Heart right ventricle (tissue), 16 donors: ENCODE measurements at regions not wholly inside any gene's neighbourhood (a gene's known extent, or its start where the extent isn't known, plus 50 kb on each side); places are given as distances from the start of the nearest gene placed in this dataset.

ENCODE experiments used
- ATAC-seq, 8 donors: fragments of 200-7000 bp; cut with Tn5 transposase; one replicate each; pipeline ENCODE4 v1.9.1; 2020; ENCODE audit warnings: mild to moderate bottlenecking in 8 of 8, moderate library complexity in 8 of 8, moderate number of reproducible peaks in 1 of 8
- DNase-seq, 2 donors: peaks; one replicate each; pipeline ENCODE4 v3.0.0-alpha.2; 2020
- H3K27ac ChIP-seq, 10 donors: fragments of 200-600 bp; sonication (generic) in 2 of 10; one replicate each; pipeline versions ENCODE4 v1.5.0 to v1.8.0; 2020 to 2022; ENCODE audit warnings: mild to moderate bottlenecking in 3 of 10
- H3K27me3 ChIP-seq, 7 donors: fragments of 200-600 bp; one replicate each; pipeline ENCODE4 v1.8.0; 2021 to 2022; ENCODE audit warnings: mild to moderate bottlenecking in 2 of 7
- H3K36me3 ChIP-seq, 9 donors: fragments of 200-600 bp; sonication (generic) in 1 of 9; one replicate each; pipeline versions ENCODE4 v1.5.0 to v1.8.0; 2020 to 2022; ENCODE audit warnings: mild to moderate bottlenecking in 2 of 9
- H3K4me1 ChIP-seq, 9 donors: fragments of 200-600 bp; sonication (generic) in 1 of 9; one replicate each; pipeline versions ENCODE4 v1.5.0 to v1.8.0; 2020 to 2022; ENCODE audit warnings: mild to moderate bottlenecking in 4 of 9
- H3K4me3 ChIP-seq, 10 donors: fragments of 200-600 bp; sonication (generic) in 2 of 10; one replicate each; pipeline versions ENCODE4 v1.5.0 to v1.8.0; 2020 to 2022; ENCODE audit warnings: mild to moderate bottlenecking in 7 of 10, moderate library complexity in 2 of 10
- H3K9me3 ChIP-seq, 11 donors: fragments of 200-600 bp in 10 of 11; sonication (generic) in 2 of 11; one replicate each; pipeline versions ENCODE4 v1.5.0 to v1.8.0; 2013 to 2022; ENCODE audit warnings: mild to moderate bottlenecking in 2 of 11, control low read depth in 1 of 11, moderate library complexity in 1 of 11
- WGBS, 2 donors: extraction: QIAGEN DNeasy Blood & Tissue Kit; methylation state at CpG; one replicate each; pipeline ENCODE4 v1.1.7; 2013; ENCODE audit warnings: inconsistent platforms in 1 of 2; 5-methylcytosine and 5-hydroxymethylcytosine counted together
- intact Hi-C, 10 donors: fragments of 100-400 bp; cut with DNase I; formaldehyde crosslinking; loops; one replicate each; pipeline versions ENCODE4 v1.11.1 to v1.14.2; 2022
- TF ChIP-seq, protein P1 (sequence below), 9 donors: fragments of 200-600 bp; sonication (generic) in 2 of 9; IDR thresholded peaks; one replicate each; pipeline versions ENCODE4 v1.5.0 to v1.8.0; 2021 to 2022; ENCODE audit warnings: antibody characterized with exemption in 9 of 9, mild to moderate bottlenecking in 5 of 9, moderate library complexity in 1 of 9
- donor health status: Arrhythmogenic right ventricular cardiomyopathy.
- donor health status: ischemic (EF 13 %, LVEDD 7.1; RV severe dilation, severe dysfunction).
- donor health status: healthy with polysubstance abuse.
- donor health status: DM: no; HTN: yes; CAD: no.
- donor health status: DM: no; HTN: no; CAD: no.
- donor health status: ischemic (EF 25% LVEDD 6.9; RV normal size, moderate dysfunction).
- donor health status: ischemic (EF 25% LVEDD 5.7; RV mildly dilated, moderate dysfunction).
- donor health status: healthy.
- donor health status: DM: yes; HTN: yes; CAD: no.
- donor health status: Ischemic cardiomyopathy.
- donor health status: ischemic (EF 35%, LVEDD 5.7; RV mildly dilated, moderate dysfunction).
- donor health status: nonischemic (EF 11% LVEDD 7.7; RV severe dilation, severe dysfunction).
- donor health status: DM: yes; HTN: yes; CAD: no.
- donor health status: PGD.
- donor health status: ischemic (EF 29% LVEDD 5.4; RV normal size, mild dysfunction).
- donor health status: nonischemic (EF 23%, LVEDD 6.1; RV moderate dilation, normal function).

DNA sequence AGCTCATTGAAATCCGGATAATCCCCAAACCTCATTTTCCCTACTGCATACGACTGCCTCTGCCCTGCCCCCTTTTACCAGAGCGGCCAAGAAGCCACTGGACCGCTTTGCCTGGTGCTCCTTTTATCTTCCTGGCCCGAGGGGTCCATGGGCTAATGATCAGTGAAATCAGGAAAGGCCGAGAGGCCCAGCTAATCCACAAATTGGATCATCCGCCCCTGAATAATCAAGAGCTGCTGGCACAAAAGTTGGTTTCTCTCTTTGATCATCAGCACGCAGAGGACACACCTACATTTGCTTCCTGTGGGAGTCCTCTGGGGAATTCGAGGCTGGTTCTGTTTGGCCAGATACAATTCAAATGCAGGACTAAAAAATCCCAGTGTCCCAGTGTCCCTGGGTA is 144.5 kb downstream of the INSIG2 start:
- no peak for ATAC-seq
- H3K27ac ChIP-seq = no peak overlapping the region
- H3K9me3 ChIP-seq = no peaks in the 10 kb centered on the region
- peaks cover 0 to 88% (median 57%) of the 10 kb centered on the region in 7 donors for H3K27me3 ChIP-seq
- H3K4me3 ChIP-seq = no peak overlapping the region
- intact Hi-C loops = loop anchor here in 1 of 10 donors (5.0 kb wide), 1 partner anchor 350 kb away; no protein-coding TSS in a partner anchor
- 35 to 39% methylated on average over 9 of the region's 9 CpGs for WGBS, 2 donors
- TF ChIP-seq, protein P1, sequence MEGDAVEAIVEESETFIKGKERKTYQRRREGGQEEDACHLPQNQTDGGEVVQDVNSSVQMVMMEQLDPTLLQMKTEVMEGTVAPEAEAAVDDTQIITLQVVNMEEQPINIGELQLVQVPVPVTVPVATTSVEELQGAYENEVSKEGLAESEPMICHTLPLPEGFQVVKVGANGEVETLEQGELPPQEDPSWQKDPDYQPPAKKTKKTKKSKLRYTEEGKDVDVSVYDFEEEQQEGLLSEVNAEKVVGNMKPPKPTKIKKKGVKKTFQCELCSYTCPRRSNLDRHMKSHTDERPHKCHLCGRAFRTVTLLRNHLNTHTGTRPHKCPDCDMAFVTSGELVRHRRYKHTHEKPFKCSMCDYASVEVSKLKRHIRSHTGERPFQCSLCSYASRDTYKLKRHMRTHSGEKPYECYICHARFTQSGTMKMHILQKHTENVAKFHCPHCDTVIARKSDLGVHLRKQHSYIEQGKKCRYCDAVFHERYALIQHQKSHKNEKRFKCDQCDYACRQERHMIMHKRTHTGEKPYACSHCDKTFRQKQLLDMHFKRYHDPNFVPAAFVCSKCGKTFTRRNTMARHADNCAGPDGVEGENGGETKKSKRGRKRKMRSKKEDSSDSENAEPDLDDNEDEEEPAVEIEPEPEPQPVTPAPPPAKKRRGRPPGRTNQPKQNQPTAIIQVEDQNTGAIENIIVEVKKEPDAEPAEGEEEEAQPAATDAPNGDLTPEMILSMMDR (IDR thresholded peaks at IDR 0.05) = no peak
- no peaks in the 10 kb centered on the region for H3K4me1 ChIP-seq
- no peak for DNase-seq
- no peaks in the 10 kb centered on the region for H3K36me3 ChIP-seq

DNA sequence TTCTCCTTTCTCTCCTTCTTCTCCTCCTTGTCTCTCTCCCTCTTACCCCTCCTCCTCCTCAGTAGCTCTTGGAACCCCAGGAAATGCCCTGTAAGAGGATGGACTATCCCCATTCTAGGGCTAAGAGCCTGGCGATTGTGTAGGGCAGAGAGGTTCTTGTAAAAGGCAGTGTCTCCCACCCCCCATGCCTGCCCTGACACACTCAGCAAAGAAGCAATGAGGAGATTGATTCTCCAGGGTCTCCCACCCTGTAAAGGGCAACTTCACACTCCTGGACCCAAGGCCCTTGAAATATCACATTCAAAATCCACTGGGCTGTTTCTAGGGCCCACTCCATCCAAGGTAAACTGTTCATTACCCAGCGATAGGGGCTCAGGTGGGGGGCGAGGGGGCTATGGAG is 144.1 kb downstream of the INSIG2 start:
- DNase-seq (no peak), ATAC-seq (no peak)
- Histone ChIP-seq H3K27me3 (peaks cover 0 to 88% (median 57%) of the 10 kb centered on the region in 7 donors), H3K27ac (no peak overlapping the region), H3K9me3 (no peaks in the 10 kb centered on the region), H3K4me1 (no peaks in the 10 kb centered on the region), H3K4me3 (no peak overlapping the region), H3K36me3 (no peaks in the 10 kb centered on the region)
- TF ChIP-seq, protein P1 (IDR thresholded peaks at IDR 0.05) = no peak
- intact Hi-C loops = loop anchor here in 1 of 10 donors (5.0 kb wide), 1 partner anchor 350 kb away; no protein-coding TSS in a partner anchor
- 67 to 89% methylated on average over 3 of the region's 3 CpGs for WGBS, 2 donors

DNA sequence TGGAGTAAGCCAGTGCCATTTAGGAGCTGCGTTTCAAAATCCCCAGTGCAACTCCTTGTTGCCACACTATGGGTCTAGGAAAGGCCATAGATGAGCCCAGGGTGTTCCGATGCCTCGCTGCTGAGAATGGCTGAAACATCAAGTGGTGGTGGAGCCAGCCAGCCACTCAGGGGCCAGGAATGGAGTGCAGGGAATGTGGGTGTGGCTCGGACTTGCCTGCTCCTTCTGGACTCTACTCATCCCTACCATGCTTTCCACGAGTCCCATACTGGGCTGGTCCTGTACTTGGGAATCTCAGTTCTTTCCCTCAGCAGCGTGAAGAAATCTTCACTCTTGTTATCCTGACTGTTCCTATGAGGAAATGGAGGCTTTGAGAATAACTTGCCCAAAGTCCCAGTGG is 143.5 kb downstream of the INSIG2 start:
- Histone ChIP-seq H3K27me3 (peaks cover 0 to 86% (median 57%) of the 10 kb centered on the region in 7 donors), H3K4me3 (no peak overlapping the region), H3K4me1 (no peaks in the 10 kb centered on the region), H3K36me3 (no peaks in the 10 kb centered on the region), H3K27ac (no peak overlapping the region), H3K9me3 (no peaks in the 10 kb centered on the region)
- TF ChIP-seq, protein P1 (IDR thresholded peaks at IDR 0.05) = no peak
- DNase-seq (no peak), ATAC-seq (no peak)
- intact Hi-C loops = loop anchor here in 1 of 10 donors (5.0 kb wide), 1 partner anchor 351 kb away; no protein-coding TSS in a partner anchor
- WGBS, 2 donors = 78 to 83% methylated on average over 6 of the region's 6 CpGs

- intact Hi-C loops = loop anchor here in 3 of 10 donors (5.0 to 10.0 kb wide), 3 partner anchors 183 to 634 kb away; no protein-coding TSS in a partner anchor
- Histone ChIP-seq H3K4me1 (peaks cover 4 to 20% (median 14%) of the 10 kb centered on the region in 9 donors), H3K36me3 (no peaks in the 10 kb centered on the region), H3K9me3 (no peaks in the 10 kb centered on the region), H3K4me3 (no peak overlapping the region), H3K27me3 (peaks cover 8 to 99% (median 79%) of the 10 kb centered on the region in 7 donors), H3K27ac (no peak overlapping the region)
- TF ChIP-seq, protein P1 (IDR thresholded peaks at IDR 0.05) = no peak
- no peak for ATAC-seq
- 52 to 59% methylated on average over 6 of the region's 6 CpGs for WGBS, 2 donors
- no peak for DNase-seq
Measured at GRCh38 chr2:118227698-118228508, 139.6 kb downstream of the INSIG2 start.
